HG03565 (cell line): ENCODE measurements at regions not wholly inside any gene's neighbourhood (a gene's known extent, or its start where the extent isn't known, plus 50 kb on each side); places are given as distances from the start of the nearest gene placed in this dataset.
"Not testable (repeated sequence)": the region's sequence is repeated elsewhere in the genome, so short reads cannot be mapped to it uniquely, and the experiment has no call there.

Experiments used
- ATAC-seq: cut with Tn5 transposase; IDR thresholded peaks from one replicate; pipeline ENCODE4 v1.9.1; 2021; ENCODE audit warnings: mild to moderate bottlenecking, moderate library complexity; ENCODE audit not compliant: unreplicated experiment

DNA sequence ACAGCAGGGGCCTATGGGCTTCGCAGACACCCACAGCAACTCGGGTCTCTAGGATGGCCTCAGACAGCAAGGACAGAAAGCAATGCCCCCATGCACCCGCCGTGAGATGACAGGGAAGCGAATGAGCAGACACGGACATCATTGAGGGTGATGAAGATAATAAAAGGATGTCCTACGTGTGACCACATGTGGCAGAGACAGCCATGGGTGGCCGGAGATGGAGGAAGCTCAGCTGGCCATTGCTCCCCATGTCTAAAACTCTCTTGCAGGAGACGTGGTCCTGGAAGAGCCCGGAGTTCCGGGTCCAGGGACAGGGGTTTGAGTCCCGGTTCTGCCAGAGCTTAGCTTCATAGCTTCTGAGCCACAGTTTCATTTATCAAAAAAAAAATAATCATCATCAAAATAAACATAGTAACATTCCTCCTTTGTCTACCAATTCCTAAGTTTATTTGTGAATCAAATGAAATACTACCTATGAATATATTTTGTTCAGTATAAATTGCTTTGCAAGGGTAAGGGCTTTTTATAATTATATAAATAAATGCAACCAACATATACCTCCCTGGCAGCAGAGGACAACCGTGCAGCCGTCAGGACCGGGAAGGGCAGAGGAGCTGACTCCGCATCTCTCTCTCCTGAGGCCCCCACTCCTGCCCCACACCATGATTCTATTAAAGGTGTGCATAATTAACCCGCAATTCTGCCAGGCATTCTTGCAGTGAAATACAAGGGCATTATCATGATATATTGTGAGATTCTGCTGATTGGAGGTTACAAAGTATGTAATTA lies 401.4 kb upstream of the MYT1L start:
- ATAC-seq: no peak

DNA sequence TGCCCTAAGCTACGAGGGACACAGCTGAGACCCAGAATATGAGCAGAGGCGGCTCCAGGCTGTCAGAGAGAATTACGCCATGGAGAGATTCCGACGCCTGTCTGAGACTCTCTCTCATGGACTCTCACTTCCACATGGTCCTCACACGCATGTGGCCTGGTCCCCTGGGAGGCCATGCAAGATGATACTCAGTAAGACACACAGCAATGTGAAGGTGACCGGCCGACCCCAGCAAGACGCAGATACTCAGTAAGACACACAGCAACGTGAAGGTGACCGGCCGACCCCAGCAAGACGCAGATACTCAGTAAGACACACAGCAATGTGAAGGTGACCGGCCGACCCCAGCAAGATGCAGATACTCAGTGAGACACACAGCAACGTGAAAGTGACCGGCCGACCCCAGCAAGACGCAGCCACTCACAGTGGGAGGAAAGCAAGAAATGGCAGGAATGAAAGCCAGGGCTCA lies 400.8 kb upstream of the MYT1L start:
- ATAC-seq: no peak

DNA sequence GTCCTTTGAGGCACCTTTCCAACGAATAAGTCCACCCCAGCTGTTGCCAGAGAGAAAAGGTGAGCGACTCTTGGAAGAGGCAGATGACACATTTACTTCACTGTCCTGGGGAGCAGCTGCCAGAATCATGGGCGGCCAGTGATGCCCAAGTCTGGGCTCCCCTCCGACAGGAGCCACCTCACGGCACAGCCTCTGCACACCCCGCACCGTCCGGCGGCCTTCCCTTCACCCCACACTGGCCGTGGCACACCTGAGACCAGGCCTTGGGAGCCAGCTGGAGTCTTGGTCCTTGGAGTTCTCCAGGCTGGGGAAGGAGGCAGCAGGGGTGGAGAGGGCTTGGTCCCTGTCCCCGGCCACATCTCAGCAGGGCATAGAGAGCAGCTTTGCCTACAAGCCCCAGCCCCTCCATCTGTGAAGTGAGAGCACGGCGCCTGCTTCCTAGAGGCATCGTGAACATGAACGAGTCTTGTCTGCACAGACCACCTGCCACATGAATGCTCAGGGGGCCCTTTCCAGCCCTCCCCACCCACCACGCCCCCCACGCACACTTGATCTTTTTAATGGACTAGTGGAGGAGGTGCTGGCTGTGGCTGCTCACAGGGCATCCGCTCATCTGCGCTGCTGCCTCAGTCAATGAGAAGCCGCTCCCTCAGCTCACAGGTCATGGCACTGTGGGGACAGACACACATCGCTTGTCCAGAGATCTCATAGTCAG lies 400.2 kb upstream of the MYT1L start:
- no peak for ATAC-seq

DNA sequence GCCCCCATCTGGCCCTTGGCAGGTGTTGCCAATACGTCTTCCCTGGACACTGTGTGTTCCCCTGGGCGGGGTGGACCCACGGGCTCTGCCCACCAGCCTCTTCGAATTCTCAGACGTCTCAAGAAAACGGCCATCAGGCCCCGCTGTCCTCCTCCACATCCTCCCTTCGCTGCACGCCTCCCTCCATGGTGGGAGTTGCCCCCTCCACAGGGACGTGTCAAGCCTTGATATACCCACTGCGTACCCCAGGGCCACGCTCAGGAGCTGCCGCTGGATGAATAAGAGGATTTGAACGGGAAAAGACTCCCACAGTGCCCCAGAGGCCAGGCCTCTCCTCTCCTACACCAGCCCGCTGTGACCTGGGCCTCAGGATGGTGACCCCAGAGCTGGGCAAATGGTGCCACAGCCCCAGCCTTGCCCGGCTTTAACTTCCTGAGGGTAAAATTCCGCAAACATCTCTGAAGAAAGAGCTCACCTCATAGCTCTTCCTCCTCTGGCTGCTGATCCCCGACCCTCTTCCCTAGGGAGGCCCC lies 399.3 kb upstream of the MYT1L start:
- no peak for ATAC-seq

DNA sequence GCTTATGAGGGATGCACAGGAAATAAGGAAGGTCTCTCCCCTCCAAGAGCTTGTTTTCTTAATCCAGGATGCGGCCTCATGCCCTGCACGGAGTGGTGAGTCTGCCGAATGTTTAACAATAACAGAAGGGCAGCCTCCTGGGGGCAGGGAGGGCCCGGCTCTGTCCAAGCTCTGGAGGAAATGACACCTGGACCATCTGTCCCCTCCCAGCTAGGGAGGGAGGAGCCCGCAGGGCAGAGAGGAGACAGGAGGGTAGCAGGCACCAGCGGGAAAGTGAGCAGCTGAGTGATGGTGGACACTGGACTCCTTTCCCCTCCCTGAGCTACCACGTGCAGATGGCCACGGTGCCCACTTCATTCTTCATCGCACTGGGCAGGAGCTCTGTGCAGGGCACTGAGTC lies 398.2 kb upstream of the MYT1L start:
- ATAC-seq: no peak

DNA sequence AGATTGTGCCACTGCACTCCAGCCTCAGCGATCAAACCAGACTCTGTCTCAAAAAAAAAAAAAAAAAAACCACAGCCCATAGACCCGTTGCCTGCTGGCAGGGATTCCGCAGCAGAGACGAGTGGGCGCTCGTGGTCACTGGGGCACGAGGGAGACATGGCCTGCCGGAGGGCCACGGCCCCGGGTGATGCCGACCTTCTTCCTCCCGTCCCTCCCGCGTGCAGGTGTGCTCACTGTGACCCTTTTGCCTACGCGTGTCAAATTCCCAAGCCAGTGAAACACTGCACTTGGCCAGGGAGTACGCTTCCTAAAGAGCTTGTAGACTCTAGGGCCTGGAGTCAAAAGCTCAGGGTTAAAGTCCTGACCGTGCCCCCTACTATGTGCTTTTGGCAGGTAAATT lies 397.6 kb upstream of the MYT1L start:
- no peak for ATAC-seq

DNA sequence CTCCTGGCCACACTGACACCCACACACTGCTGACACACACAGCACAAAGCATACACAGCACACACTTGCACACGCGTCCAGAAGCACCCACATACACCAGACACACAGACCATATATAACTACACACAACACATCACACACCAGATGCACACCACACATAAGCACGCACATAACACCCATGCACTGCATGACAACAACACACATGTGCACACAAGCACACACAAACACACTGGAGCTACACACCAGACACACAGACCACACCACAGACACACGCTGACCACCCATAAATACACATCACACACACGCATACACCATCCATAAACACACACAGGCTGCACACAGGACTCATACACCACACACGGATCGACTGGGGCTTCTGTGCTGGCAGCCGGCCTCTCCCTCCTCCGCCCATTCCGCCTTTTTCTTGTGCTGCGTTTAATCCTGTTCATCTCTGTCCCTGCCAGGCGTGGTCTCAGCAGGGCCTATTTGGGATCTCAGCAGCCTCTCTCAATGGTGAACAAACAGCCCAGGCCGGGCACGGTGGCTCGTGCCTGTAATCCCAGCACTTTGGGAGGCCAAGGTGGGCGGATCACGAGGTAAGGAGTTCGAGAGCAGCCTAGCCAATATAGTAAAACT lies 396.9 kb upstream of the MYT1L start:
- no peak for ATAC-seq

DNA sequence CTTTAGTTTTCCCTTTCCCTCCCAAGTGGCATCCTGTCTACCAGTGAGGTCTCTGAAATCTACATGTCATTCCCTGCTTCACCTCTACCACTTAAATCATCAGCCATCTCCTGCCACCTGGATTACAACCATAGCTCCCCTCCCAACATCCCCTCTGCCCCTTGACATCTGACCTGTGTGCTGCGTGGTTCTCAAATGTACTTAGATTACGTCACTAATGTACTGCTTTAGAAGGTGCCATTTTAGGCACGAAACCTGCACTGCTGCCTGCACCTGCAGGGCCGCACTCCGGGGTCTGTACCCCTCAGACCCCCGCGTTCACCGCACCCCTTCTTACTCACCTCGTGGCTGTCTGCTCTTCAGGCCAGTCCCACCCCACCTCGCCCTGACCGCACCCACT lies 395.1 kb upstream of the MYT1L start:
- no peak for ATAC-seq

DNA sequence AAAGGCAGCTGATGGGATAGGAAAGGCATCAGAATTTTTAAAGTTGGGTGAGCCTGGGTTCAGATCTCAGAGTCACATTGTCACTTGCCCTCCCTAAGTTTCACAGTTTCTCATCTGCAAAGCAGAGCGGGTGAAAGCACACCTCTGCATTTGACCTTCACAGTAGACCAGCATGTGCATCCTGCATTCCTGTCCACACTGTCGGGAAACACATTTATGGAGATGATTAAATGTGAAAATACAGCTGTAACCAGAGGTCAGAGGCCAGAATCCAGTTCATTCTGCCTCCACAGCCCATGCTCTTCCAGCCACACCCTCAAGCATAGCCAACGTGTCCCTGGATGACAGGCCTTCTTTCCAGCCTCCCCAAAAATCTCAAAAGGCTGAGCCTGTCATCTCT lies 392.0 kb upstream of the MYT1L start:
- ATAC-seq: no peak

DNA sequence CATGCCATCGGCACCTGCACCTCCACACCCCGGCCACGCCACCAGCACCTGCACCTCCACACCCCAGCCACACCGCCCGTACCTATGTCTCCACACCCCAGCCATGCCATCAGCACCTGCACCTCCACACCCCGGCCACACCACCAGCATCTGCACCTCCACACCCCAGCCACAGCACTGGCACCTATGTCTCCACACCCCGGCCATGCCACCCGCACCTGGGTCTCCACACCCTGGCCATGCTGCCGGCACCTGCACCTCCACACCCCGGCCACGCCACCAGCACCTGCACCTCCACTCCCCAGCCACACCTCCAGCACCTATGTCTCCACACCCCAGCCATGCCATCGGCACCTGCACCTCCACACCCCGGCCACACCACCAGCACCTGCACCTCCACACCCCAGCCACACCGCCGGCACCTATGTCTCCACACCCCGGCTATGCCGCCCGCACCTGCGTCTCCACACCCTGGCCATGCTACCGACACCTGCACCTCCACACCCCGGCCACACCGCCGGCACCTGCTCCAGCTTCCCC lies 390.3 kb upstream of the MYT1L start:
- ATAC-seq: no peak

DNA sequence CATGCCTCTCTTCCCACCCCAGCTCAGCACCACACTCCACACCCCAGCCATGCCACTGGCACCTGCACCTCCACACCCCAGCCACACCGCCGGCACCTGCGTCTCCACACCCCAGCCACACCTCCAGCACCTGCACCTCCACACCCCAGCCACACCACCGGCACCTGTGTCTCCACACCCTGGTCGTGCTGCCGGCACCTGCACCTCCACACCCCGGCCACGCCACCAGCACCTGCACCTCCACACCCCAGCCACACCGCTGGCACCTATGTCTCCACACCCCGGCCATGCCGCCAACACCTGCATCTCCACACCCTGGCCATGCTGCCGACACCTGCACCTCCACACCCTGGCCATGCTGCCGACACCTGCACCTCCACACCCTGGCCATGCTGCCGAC lies 389.7 kb upstream of the MYT1L start:
- not testable (repeated sequence) for ATAC-seq

DNA sequence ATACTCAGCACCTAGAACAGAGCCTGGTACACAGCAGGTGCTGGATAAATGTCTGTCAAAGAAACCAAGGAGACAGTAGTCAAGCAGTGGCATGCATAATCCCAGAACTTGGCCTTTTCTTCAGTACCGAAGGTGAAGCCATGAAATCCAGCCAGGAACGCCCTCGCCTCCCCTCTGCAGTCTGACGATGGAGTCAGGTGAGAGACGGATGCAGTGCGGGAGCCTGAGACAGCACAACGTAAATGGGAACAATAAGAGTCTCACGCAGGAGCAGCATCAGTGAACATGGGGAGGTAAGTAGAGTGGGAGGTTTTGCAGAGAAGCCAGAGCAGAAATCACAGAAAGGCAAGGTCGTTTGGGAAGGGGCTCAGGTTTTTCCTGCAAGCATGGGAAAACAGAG lies 389.3 kb upstream of the MYT1L start:
- ATAC-seq: no peak

DNA sequence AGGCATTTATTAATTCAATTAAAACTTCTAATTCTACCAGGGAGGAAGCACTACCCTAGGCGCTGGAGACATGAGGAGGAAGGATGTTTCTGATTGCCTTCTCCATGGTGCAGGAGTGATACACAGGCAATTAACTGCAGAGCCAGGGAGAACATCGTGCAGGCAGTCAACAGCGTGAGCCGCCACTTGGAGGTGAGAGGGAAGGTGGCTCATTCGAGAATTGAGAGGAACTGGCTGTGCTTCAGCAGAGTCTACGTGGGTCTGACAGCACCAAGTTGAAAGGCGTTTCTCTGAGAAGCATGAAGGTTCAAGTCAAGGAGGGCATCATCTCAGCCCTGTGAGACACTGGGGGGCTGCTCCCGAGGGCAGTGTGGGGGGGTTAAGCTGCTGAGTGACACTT lies 388.7 kb upstream of the MYT1L start:
- no peak for ATAC-seq

DNA sequence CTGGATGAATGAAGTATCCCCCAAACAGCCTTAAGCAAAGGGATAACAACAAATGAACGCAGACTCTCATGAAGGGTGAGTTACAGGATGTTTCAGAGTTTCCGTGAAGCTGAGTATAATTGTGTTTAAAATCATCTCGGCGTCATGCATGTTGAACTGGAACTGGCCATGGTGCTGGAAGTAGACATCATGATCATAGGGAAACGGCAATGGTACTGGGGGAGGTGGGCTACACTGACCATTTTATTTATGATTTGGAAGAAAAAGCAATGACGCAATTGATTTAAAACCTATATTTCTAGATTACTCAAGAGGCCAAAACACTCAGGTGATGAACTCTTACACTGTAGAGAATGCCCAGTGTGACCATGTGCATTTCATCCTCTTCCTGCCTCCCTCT lies 387.9 kb upstream of the MYT1L start:
- ATAC-seq: no peak

DNA sequence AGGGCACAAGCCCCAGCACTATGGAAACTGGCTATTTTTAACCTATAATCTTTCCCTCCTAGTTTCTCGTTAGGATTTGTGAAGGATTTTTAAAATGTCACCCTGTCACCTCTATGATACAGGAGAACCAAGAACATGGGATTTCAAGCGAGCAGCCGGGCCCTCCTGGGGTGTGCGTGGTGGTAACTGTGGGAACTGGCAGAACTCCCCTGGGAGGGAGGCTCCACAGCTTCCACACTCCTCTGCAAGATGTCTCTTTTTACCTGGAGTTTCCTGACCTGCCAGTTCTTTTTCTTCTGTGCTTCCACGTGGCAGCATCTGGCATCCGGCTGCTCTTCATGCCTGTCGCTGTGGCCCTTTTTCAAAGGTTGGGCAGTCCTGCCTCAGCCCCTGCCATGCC lies 386.3 kb upstream of the MYT1L start:
- no peak for ATAC-seq

DNA sequence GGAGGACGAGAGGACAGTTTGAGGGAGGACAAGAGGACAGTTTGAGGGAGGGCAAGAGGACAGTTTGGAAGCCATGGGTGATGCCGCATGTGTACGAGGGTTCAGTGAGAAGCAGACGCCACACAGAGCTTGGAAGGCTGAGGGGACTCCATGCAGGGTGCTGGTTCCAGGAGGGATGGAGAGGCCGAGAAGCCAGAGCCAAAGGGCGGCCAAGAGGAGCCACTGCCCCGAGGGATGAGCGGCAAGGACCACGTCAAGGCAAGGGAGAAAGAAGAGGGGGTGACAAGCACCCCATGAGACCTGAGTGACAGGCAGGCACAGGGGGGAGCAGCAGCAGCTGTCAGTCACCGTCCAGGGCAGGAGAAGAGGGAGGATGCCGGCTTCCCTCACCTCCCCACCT lies 385.7 kb upstream of the MYT1L start:
- ATAC-seq: no peak

DNA sequence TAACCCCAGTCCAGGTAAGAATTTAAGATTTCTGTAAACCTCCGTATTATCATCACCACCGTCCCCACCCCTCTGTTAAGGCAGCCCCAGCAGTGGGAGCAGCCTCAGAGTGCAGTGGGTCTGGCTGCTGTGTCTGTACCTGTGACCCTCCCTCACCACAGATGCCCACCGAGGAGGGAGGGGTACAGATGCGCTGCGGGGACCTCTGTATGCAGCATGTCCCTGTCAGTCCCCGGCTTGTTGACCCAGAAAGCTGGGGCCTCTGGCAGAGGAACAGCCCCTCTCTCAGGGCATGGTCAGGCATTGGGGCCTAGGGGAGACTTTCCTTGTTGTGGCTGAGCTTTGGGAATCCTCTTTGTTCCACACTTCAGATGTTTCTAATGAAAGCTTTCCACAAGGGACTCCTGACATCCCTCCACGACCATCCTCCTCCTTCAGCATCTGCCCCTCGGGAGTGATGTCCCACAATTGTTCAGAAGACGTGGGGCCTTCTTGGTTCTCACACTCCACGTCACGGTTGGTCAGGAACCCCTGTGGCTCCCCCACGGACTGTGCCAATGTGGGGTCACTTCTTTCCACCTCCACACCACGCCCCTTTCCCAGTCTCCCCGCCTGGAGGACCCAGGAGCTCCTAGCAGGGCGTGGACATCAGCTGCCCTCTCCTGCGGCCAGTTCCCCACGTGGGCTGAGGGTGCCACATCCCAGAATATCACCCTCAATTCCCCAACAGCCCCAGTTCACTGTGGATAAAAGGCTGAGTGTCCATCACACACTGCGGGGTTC lies 384.2 kb upstream of the MYT1L start:
- no peak for ATAC-seq

DNA sequence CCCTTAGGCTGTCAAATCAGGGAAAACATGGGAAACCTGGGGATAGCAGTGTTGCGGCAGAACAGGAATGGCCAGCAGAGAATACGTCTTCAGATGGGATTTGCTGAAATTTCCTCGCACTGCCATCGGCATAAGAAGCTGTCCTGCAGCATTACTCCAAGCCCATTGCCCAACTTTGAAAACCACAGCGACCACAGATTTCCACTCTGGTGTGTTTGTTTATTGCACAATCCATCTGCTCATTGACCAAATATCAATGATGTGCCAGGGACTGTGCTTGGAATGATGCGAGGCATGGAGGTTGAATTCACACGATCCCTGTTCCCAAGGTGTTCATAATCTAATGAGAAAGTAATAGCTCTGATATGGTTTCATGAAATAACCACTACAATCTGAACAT lies 383.3 kb upstream of the MYT1L start:
- ATAC-seq: no peak

DNA sequence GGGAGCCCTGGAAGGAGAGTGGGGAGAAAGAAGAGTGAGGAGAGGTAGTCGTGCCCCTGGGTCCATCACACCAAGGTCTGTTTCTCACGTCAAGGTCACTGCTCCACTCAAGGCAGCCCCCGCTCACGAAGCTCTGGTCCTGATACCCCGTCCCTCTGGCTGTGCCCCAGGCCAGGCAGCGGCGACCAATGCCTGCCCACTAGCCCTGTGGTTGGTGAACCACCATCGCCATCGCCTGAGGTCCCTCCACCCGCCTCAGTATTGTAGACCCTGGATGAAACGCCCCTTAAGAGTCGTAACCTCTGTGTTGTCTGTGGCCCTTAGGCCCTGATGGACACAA lies 378.3 kb upstream of the MYT1L start:
- no peak for ATAC-seq

DNA sequence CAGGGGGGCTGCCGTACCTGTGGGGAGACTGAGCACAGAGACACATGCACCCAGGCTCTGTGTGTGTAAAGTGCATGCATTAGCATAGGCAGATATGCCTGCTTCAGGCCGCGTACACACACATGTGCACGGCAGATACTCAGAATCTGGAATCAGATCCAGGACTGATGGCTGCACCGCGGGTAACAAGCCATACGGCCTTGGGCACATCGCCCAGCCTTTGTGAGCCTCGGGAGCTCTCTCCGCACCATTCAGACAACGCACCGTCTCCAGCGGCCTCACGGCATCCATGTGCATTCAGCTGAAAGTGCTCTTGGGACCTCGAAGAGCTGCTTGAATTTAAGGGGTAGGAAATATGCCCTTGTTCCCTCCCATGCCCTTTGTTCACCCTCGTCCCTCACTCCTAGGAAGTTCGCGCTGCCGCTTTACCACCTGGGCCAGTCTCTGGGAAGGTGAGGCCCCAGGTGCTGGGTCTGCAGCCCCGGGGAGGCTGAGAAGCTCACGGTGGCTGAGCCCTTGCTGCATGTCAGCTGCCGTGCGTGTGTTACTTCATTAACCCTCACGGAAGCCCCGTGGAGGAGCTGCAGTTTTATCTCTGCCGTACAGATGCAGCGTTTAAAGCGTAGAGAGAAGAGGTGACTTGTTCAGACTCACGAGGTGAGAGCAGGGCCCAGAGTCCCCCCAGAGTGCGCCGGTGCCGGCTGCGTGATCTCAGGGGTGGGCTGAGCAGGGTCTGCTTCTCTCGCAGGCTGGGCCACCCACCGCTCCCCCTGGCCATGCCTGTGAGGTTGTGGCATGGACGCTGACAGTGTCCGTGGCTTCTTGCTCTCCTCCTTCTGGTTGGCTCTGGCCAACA lies 377.7 kb upstream of the MYT1L start:
- ATAC-seq: no peak
